Parathyroid adenoma (tissue), 2 donors: ENCODE measurements at regions not wholly inside any gene's neighbourhood (a gene's known extent, or its start where the extent isn't known, plus 50 kb on each side); places are given as distances from the start of the nearest gene placed in this dataset.
"Not testable (repeated sequence)": the region's sequence is repeated elsewhere in the genome, so short reads cannot be mapped to it uniquely, and the experiment has no call there.

ENCODE experiments used
- H2AFZ ChIP-seq: fragments of 300-600 bp; sonication (generic); one replicate; pipeline ENCODE4 v1.7.0; 2017; ENCODE audit warnings: antibody characterized with exemption, mild to moderate bottlenecking
- H3K27ac ChIP-seq: fragments of 300-600 bp; sonication (generic); one replicate; pipeline ENCODE4 v1.7.0; 2017
- H3K27me3 ChIP-seq: fragments of 300-600 bp; sonication (generic); one replicate; pipeline ENCODE4 v1.7.0; 2017; ENCODE audit warnings: low read length; ENCODE audit not compliant: control insufficient read depth, insufficient read depth
- H3K36me3 ChIP-seq: fragments of 300-600 bp; sonication (generic); one replicate; pipeline ENCODE4 v1.7.0; 2017; ENCODE audit warnings: low read length; ENCODE audit not compliant: control insufficient read depth, insufficient read depth
- H3K4me1 ChIP-seq: fragments of 300-600 bp; sonication (generic); one replicate; pipeline ENCODE4 v1.7.0; 2017; ENCODE audit warnings: control low read depth
- H3K4me2 ChIP-seq: fragments of 300-600 bp; sonication (generic); one replicate; pipeline ENCODE4 v1.7.0; 2017; ENCODE audit warnings: low read length
- H3K4me3 ChIP-seq: fragments of 300-600 bp; sonication (generic); one replicate; pipeline ENCODE4 v1.7.0; 2017; ENCODE audit warnings: low read depth, low read length
- H3K79me2 ChIP-seq: fragments of 300-600 bp; sonication (generic); one replicate; pipeline ENCODE4 v1.7.0; 2017; ENCODE audit warnings: control low read depth
- H3K9ac ChIP-seq: fragments of 300-600 bp; sonication (generic); one replicate; pipeline ENCODE4 v1.7.0; 2017; ENCODE audit warnings: mild to moderate bottlenecking
- H3K9me3 ChIP-seq: fragments of 300-600 bp; sonication (generic); one replicate; pipeline ENCODE4 v1.7.0; 2017; ENCODE audit warnings: low read length; ENCODE audit not compliant: control insufficient read depth
- CTCF ChIP-seq: fragments of 300-600 bp; sonication (generic); IDR thresholded peaks from one replicate; pipeline ENCODE4 v1.7.0; 2017; ENCODE audit warnings: antibody characterized with exemption, mild to moderate bottlenecking
- donor health status: primary hyperparathyroidism.

- no peak for TF ChIP-seq CTCF
- Histone ChIP-seq H3K79me2 (no peaks in the 10 kb centered on the region), H3K4me3 (no peak overlapping the region), H2AFZ (no peak overlapping the region), H3K4me1 (no peaks in the 10 kb centered on the region), H3K27ac (no peak overlapping the region), H3K36me3 (no peaks in the 10 kb centered on the region), H3K27me3 (no peaks in the 10 kb centered on the region), H3K4me2 (no peak overlapping the region), H3K9me3 (no peaks in the 10 kb centered on the region), H3K9ac (no peak overlapping the region)
Observed at GRCh38 chr16:35797811-35798210, 2338.4 kb downstream of the TP53TG3F start.

DNA sequence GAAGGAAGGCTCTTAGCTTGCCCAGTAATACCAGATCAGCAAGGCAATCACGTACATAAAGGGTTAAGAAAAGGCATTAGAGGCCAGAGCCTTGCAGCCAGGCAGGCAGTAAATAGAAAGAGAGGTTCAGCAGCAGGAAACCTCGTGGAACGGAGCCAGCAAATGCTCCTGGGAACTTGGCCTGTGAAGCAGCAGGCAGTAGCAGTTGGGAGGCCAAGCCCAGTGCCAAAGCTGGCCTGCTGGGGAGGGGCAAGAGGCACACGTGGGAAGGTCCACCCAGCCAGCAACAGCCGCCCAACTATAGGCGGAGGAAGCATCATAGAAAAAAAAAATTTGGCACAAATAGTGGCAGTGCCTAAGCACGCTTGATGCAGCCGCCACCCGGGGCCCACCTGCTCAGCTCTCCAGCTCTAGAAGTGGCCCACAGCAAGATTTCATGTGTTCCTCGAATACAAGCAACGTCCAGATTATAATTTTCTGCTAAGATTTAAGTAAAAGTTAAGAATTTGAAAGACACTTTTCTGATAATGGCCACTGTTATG, 2339.5 kb downstream of the TP53TG3F start:
- Histone ChIP-seq H3K9me3 (no peaks in the 10 kb centered on the region), H3K79me2 (no peaks in the 10 kb centered on the region), H2AFZ (no peak overlapping the region), H3K9ac (no peak overlapping the region), H3K4me2 (no peak overlapping the region), H3K4me1 (no peaks in the 10 kb centered on the region), H3K27me3 (no peaks in the 10 kb centered on the region), H3K27ac (no peak overlapping the region), H3K4me3 (no peak overlapping the region), H3K36me3 (no peaks in the 10 kb centered on the region)
- TF ChIP-seq CTCF = no peak

DNA sequence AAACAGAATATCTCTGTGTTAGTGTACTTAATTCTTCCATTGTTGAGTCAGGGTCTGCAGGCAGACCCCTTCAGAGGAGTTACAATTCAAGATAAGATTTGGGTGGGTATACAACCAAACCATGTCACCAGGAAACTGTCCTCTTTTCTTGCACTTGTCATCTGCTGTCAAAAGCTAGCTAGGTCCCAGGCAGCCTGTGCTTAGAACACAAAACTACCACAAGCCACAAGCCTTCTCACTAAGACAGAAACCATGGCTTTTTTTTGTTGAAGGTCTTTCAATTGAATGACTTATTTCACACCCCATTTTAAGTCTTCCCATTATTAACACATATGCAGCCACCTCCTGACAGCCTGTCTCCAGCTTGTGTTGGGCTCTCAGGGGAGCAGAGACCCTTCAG, 2345.1 kb downstream of the TP53TG3F start:
- H3K9me3 ChIP-seq, H3K4me3 ChIP-seq, H3K4me2 ChIP-seq: not testable (repeated sequence)

DNA sequence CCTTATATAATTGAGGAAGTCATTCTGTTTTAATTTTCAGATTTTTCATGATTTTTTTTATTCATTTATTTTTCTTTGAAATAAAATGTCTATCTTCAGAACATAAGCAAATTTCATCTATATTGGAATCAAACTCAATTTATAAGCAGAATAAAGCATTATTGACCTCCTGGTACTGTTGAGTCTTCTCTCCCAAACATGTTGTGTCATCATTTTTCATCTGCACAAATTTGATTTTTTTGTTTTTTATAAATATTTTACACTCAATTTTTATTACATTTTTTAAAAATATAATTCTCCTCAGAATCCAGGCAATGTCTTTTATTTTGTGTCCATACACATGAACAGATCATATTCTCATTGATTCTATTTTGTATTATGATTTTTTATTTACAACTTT, 2363.9 kb downstream of the TP53TG3F start:
- TF ChIP-seq CTCF = no peak
- Histone ChIP-seq H3K9me3 (no peaks in the 10 kb centered on the region), H3K27me3 (no peaks in the 10 kb centered on the region)

More for the DNA sequence above, 2345.1 kb downstream of the TP53TG3F start:
- H3K27ac ChIP-seq, H3K4me1 ChIP-seq, H3K79me2 ChIP-seq, H3K9ac ChIP-seq, H2AFZ ChIP-seq, H3K27me3 ChIP-seq, H3K36me3 ChIP-seq: not testable (repeated sequence)

GRCh38 chr16:35841632-35842031, 2382.2 kb downstream of the TP53TG3F start:
- no peak overlapping the region for H3K27ac ChIP-seq
- H3K4me1 ChIP-seq = no peaks in the 10 kb centered on the region
- no peaks in the 10 kb centered on the region for H3K9me3 ChIP-seq
- no peak overlapping the region for H3K4me3 ChIP-seq
- no peaks in the 10 kb centered on the region for H3K36me3 ChIP-seq
- H3K9ac ChIP-seq = no peak overlapping the region
- H3K27me3 ChIP-seq = no peaks in the 10 kb centered on the region
- H3K4me2 ChIP-seq = no peak overlapping the region
- H3K79me2 ChIP-seq = no peaks in the 10 kb centered on the region
- no peak overlapping the region for H2AFZ ChIP-seq
- TF ChIP-seq CTCF = no peak

More for the DNA sequence above, 2363.9 kb downstream of the TP53TG3F start:
- no peak overlapping the region for H3K4me2 ChIP-seq
- no peak overlapping the region for H3K9ac ChIP-seq
- no peaks in the 10 kb centered on the region for H3K79me2 ChIP-seq
- H3K27ac ChIP-seq = no peak overlapping the region
- H2AFZ ChIP-seq = no peak overlapping the region
- no peak overlapping the region for H3K4me3 ChIP-seq
- H3K36me3 ChIP-seq = no peaks in the 10 kb centered on the region
- H3K4me1 ChIP-seq = no peaks in the 10 kb centered on the region
